T-helper 17 cell (primary cell): ENCODE measurements at regions not wholly inside any gene's neighbourhood (a gene's known extent, or its start where the extent isn't known, plus 50 kb on each side); places are given as distances from the start of the nearest gene placed in this dataset.

Experiments
- ATAC-seq: fragments of 150-1000 bp; cut with Tn5 transposase; 2 replicates; pipeline ENCODE4 v1.10.0; 2021; ENCODE audit warnings: mild to moderate bottlenecking, moderate library complexity
- DNase-seq, 3 donors: peaks; one replicate each; pipeline versions ENCODE4 v3.0.0 to v3.0.0-alpha.2; 2020 to 2021
- H3K9me3 ChIP-seq: one replicate; pipeline ENCODE4 v1.7.0; 2013; ENCODE audit warnings: low read length, mild to moderate bottlenecking; ENCODE audit not compliant: control insufficient read depth, poor library complexity, severe bottlenecking
- H3K27ac Mint-ChIP-seq: one replicate; pipeline ENCODE4 v1.8.0; 2022; ENCODE audit warnings: mild to moderate bottlenecking, moderate library complexity, mixed read lengths
- H3K27me3 Mint-ChIP-seq: one replicate; pipeline ENCODE4 v1.8.0; 2022; ENCODE audit warnings: mixed read lengths
- H3K36me3 Mint-ChIP-seq: one replicate; pipeline ENCODE4 v1.8.0; 2022; ENCODE audit warnings: low read depth, mixed read lengths
- H3K4me1 Mint-ChIP-seq: one replicate; pipeline ENCODE4 v1.8.0; 2022; ENCODE audit warnings: mild to moderate bottlenecking, mixed read lengths
- H3K4me3 Mint-ChIP-seq: one replicate; pipeline ENCODE4 v1.8.0; 2022; ENCODE audit warnings: mild to moderate bottlenecking, moderate library complexity, mixed read lengths

- DNase-seq (no peak), ATAC-seq (no peak)
- peaks cover 10% of the 10 kb centered on the region for H3K4me1 Mint-ChIP-seq
- H3K27ac Mint-ChIP-seq, result no peak overlapping the region
- H3K27me3 Mint-ChIP-seq, result no peaks in the 10 kb centered on the region
- H3K9me3 ChIP-seq, result no peaks in the 10 kb centered on the region
- no peaks in the 10 kb centered on the region for H3K36me3 Mint-ChIP-seq
- no peak overlapping the region for H3K4me3 Mint-ChIP-seq
Measured at GRCh38 chr12:19846574-19846973, 407.3 kb downstream of the AEBP2 start.

- H3K9me3 ChIP-seq, result no peaks in the 10 kb centered on the region
- ATAC-seq (no peak), DNase-seq (no peak)
- Mint-ChIP-seq H3K27me3 (peaks cover 7% of the 10 kb centered on the region), H3K4me1 (peaks cover 11% of the 10 kb centered on the region), H3K27ac (peak overlapping the region; percentile 27), H3K4me3 (no peak overlapping the region), H3K36me3 (no peaks in the 10 kb centered on the region)
Measured at GRCh38 chr12:19847294-19848059, 408.2 kb downstream of the AEBP2 start.

GRCh38 chr12:19848421-19848820 is 409.1 kb downstream of the AEBP2 start:
- ATAC-seq (no peak), DNase-seq (no peak)
- Mint-ChIP-seq H3K4me3 (no peak overlapping the region), H3K27me3 (peaks cover 12% of the 10 kb centered on the region), H3K36me3 (no peaks in the 10 kb centered on the region), H3K4me1 (peaks cover 12% of the 10 kb centered on the region), H3K27ac (peak overlapping the region; percentile 27)
- no peaks in the 10 kb centered on the region for H3K9me3 ChIP-seq

GRCh38 chr12:19849208-19849607 is 409.9 kb downstream of the AEBP2 start:
- no peak for ATAC-seq
- peaks cover 12% of the 10 kb centered on the region for H3K27me3 Mint-ChIP-seq

GRCh38 chr12:19850346-19851065 is 411.2 kb downstream of the AEBP2 start:
- Mint-ChIP-seq H3K4me3 (no peak overlapping the region), H3K27ac (no peak overlapping the region), H3K4me1 (peaks cover 12% of the 10 kb centered on the region), H3K36me3 (no peaks in the 10 kb centered on the region), H3K27me3 (peaks cover 18% of the 10 kb centered on the region)
- DNase-seq (no peak), ATAC-seq (no peak)
- H3K9me3 ChIP-seq, result no peaks in the 10 kb centered on the region

More at GRCh38 chr12:19849208-19849607, 409.9 kb downstream of the AEBP2 start:
- H3K27ac Mint-ChIP-seq, result no peak overlapping the region
- H3K4me1 Mint-ChIP-seq, result peaks cover 12% of the 10 kb centered on the region
- no peaks in the 10 kb centered on the region for H3K36me3 Mint-ChIP-seq
- H3K4me3 Mint-ChIP-seq, result no peak overlapping the region
- H3K9me3 ChIP-seq, result no peaks in the 10 kb centered on the region
- DNase-seq, result no peak

- no peak overlapping the region for H3K4me3 Mint-ChIP-seq
- H3K27ac Mint-ChIP-seq, result no peak overlapping the region
- peaks cover 9% of the 10 kb centered on the region for H3K4me1 Mint-ChIP-seq
- no peak for ATAC-seq
- H3K9me3 ChIP-seq, result no peaks in the 10 kb centered on the region
- H3K27me3 Mint-ChIP-seq, result peaks cover 32% of the 10 kb centered on the region
- H3K36me3 Mint-ChIP-seq, result no peaks in the 10 kb centered on the region
- no peak for DNase-seq
Measured at GRCh38 chr12:19852100-19852855, 413.0 kb downstream of the AEBP2 start.

GRCh38 chr12:19855851-19856250 is 416.6 kb downstream of the AEBP2 start:
- Mint-ChIP-seq H3K4me1 (peaks cover 2% of the 10 kb centered on the region), H3K36me3 (no peaks in the 10 kb centered on the region), H3K4me3 (peak overlapping the region; percentile 15), H3K27me3 (peaks cover 36% of the 10 kb centered on the region), H3K27ac (no peak overlapping the region)
- no peak for DNase-seq
- no peak for ATAC-seq
- no peaks in the 10 kb centered on the region for H3K9me3 ChIP-seq

- H3K4me1 Mint-ChIP-seq, result peaks cover 2% of the 10 kb centered on the region
- H3K27ac Mint-ChIP-seq, result no peak overlapping the region
- DNase-seq (no peak), ATAC-seq (no peak)
- peaks cover 36% of the 10 kb centered on the region for H3K27me3 Mint-ChIP-seq
- H3K4me3 Mint-ChIP-seq, result no peak overlapping the region
- no peaks in the 10 kb centered on the region for H3K9me3 ChIP-seq
- H3K36me3 Mint-ChIP-seq, result no peaks in the 10 kb centered on the region
Measured at GRCh38 chr12:19856389-19856788, 417.1 kb downstream of the AEBP2 start.

- no peaks in the 10 kb centered on the region for H3K9me3 ChIP-seq
- ATAC-seq, result no peak
- H3K27me3 Mint-ChIP-seq, result peaks cover 32% of the 10 kb centered on the region
Measured at GRCh38 chr12:19857204-19857603, 417.9 kb downstream of the AEBP2 start.

GRCh38 chr12:19867151-19867550 is 427.9 kb downstream of the AEBP2 start:
- ATAC-seq, result no peak
- no peaks in the 10 kb centered on the region for H3K27me3 Mint-ChIP-seq
- H3K4me3 Mint-ChIP-seq, result no peak overlapping the region

More at GRCh38 chr12:19857204-19857603, 417.9 kb downstream of the AEBP2 start:
- Mint-ChIP-seq H3K4me3 (no peak overlapping the region), H3K27ac (no peak overlapping the region), H3K4me1 (peaks cover 2% of the 10 kb centered on the region), H3K36me3 (no peaks in the 10 kb centered on the region)
- no peak for DNase-seq

GRCh38 chr12:19867970-19868369 is 428.7 kb downstream of the AEBP2 start:
- Mint-ChIP-seq H3K36me3 (no peaks in the 10 kb centered on the region), H3K4me1 (peaks cover 2% of the 10 kb centered on the region), H3K27ac (no peak overlapping the region), H3K4me3 (no peak overlapping the region), H3K27me3 (no peaks in the 10 kb centered on the region)
- ATAC-seq (no peak), DNase-seq (no peak)
- no peaks in the 10 kb centered on the region for H3K9me3 ChIP-seq

More at GRCh38 chr12:19867151-19867550, 427.9 kb downstream of the AEBP2 start:
- no peak overlapping the region for H3K27ac Mint-ChIP-seq
- no peaks in the 10 kb centered on the region for H3K36me3 Mint-ChIP-seq
- H3K9me3 ChIP-seq, result no peaks in the 10 kb centered on the region
- H3K4me1 Mint-ChIP-seq, result no peaks in the 10 kb centered on the region
- DNase-seq, result no peak

GRCh38 chr12:19869413-19869812 is 430.1 kb downstream of the AEBP2 start:
- ATAC-seq (no peak), DNase-seq (no peak)
- Mint-ChIP-seq H3K4me1 (peaks cover 2% of the 10 kb centered on the region), H3K36me3 (no peaks in the 10 kb centered on the region), H3K27ac (no peak overlapping the region), H3K4me3 (no peak overlapping the region), H3K27me3 (no peaks in the 10 kb centered on the region)
- no peaks in the 10 kb centered on the region for H3K9me3 ChIP-seq
